Fibroblast of mammary gland (primary cell): ENCODE measurements at regions not wholly inside any gene's neighbourhood (a gene's known extent, or its start where the extent isn't known, plus 50 kb on each side); places are given as distances from the start of the nearest gene placed in this dataset.

ENCODE experiments used
- DNase-seq: peaks from one replicate; pipeline ENCODE4 v3.0.0-alpha.2; 2010; ENCODE audit warnings: low read depth
- H3K4me3 ChIP-seq: 2 replicates; pipeline ENCODE4 v1.5.1; 2011; ENCODE audit warnings: low read depth, mild to moderate bottlenecking, low read length, moderate library complexity; ENCODE audit not compliant: control insufficient read depth
- CTCF ChIP-seq: conservative IDR thresholded peaks from 2 replicates; pipeline ENCODE4 v1.5.1; 2011; ENCODE audit warnings: low read depth, low read length, inconsistent platforms; ENCODE audit not compliant: control insufficient read depth, insufficient read depth

- no peak for TF ChIP-seq CTCF
- DNase-seq, result no peak
- H3K4me3 ChIP-seq, result no peak overlapping the region
These were observed 569.4 kb upstream of the RGS18 start for GRCh38 chr1:191588905-191589304.

GRCh38 chr1:191589536-191589935 is 568.7 kb upstream of the RGS18 start:
- DNase-seq, result no peak
- no peak overlapping the region for H3K4me3 ChIP-seq
- TF ChIP-seq CTCF, result no peak

- no peak for DNase-seq
- TF ChIP-seq CTCF, result no peak
- no peak overlapping the region for H3K4me3 ChIP-seq
These were observed 567.7 kb upstream of the RGS18 start for GRCh38 chr1:191590578-191590977.

GRCh38 chr1:191592039-191592438 is 566.2 kb upstream of the RGS18 start:
- no peak for TF ChIP-seq CTCF
- no peak overlapping the region for H3K4me3 ChIP-seq
- DNase-seq, result no peak

- no peak overlapping the region for H3K4me3 ChIP-seq
- DNase-seq, result no peak
- TF ChIP-seq CTCF, result no peak
These were observed 565.4 kb upstream of the RGS18 start for GRCh38 chr1:191592907-191593306.

- no peak for TF ChIP-seq CTCF
- DNase-seq, result no peak
These were observed 563.1 kb upstream of the RGS18 start for GRCh38 chr1:191595170-191595569.

GRCh38 chr1:191608367-191608766 is 549.9 kb upstream of the RGS18 start:
- DNase-seq, result no peak
- TF ChIP-seq CTCF, result no peak

More at GRCh38 chr1:191595170-191595569, 563.1 kb upstream of the RGS18 start:
- no peak overlapping the region for H3K4me3 ChIP-seq

More at GRCh38 chr1:191608367-191608766, 549.9 kb upstream of the RGS18 start:
- H3K4me3 ChIP-seq, result no peak overlapping the region
